ENCODE measurements at regions not wholly inside any gene's neighbourhood (a gene's known extent, or its start where the extent isn't known, plus 50 kb on each side); places are given as distances from the start of the nearest gene placed in this dataset.

DNA sequence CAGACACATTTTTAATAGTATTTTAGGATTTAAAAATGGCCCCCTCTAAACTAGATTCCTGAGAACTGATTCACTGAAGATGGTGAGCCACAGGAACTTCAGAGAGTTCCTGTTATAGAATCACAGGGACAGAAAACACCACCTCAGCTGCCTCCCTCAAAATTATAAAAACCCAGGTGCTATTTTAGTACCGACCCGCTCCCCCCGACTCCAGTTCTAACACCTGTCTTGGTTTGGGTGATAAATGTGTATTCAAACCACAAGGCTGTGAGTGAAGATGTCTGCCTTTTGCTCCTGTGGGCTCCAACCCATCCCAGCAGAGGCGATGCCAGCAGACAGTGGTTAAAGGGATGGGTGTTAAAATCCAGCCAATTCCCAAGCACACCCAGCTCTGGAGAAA is 127.4 kb upstream of the LY86 start:
- H3K9me3 ChIP-seq, result no peaks in the 10 kb centered on the region

GRCh38 chr6:6466967-6467761 is 121.4 kb upstream of the LY86 start:
- Histone ChIP-seq H3K9me3 (no peaks in the 10 kb centered on the region), H3K36me3 (no peaks in the 10 kb centered on the region), H3K4me3 (ENCODE audit: low read depth in 1 of 2, low read length in 1 of 2) (no peak overlapping the region), H3K27me3 (peaks cover 14% of the 10 kb centered on the region), H3K4me1 (ENCODE audit: control insufficient read depth in 1 of 2, insufficient read depth in 1 of 2, low read depth in 1 of 2, low read length in 1 of 2) (peaks cover 6 to 12% of the 10 kb centered on the region in 2 experiments), H3K27ac (no peak overlapping the region)
- no peak for TF ChIP-seq CTCF (IDR thresholded peaks at IDR 0.05)

More for the DNA sequence above, 127.4 kb upstream of the LY86 start:
- H3K4me3 ChIP-seq (ENCODE audit: low read depth in 1 of 2, low read length in 1 of 2), result no peak overlapping the region
- peaks cover 14% of the 10 kb centered on the region for H3K27me3 ChIP-seq
- no peak for TF ChIP-seq CTCF (IDR thresholded peaks at IDR 0.05)
- no peaks in the 10 kb centered on the region for H3K4me1 ChIP-seq (ENCODE audit: control insufficient read depth in 1 of 2, insufficient read depth in 1 of 2, low read depth in 1 of 2, low read length in 1 of 2)
- no peak overlapping the region for H3K27ac ChIP-seq
- no peaks in the 10 kb centered on the region for H3K36me3 ChIP-seq

- Histone ChIP-seq H3K4me1 (ENCODE audit: control insufficient read depth in 1 of 2, insufficient read depth in 1 of 2, low read depth in 1 of 2, low read length in 1 of 2) (peaks cover 6 to 12% of the 10 kb centered on the region in 2 experiments), H3K27ac (peak overlapping the region; percentile 41), H3K27me3 (peaks cover 14% of the 10 kb centered on the region), H3K9me3 (no peaks in the 10 kb centered on the region), H3K36me3 (no peaks in the 10 kb centered on the region), H3K4me3 (ENCODE audit: low read depth in 1 of 2, low read length in 1 of 2) (no peak overlapping the region)
- TF ChIP-seq CTCF (IDR thresholded peaks at IDR 0.05), result no peak
Measured at GRCh38 chr6:6469074-6469473, 119.4 kb upstream of the LY86 start.

DNA sequence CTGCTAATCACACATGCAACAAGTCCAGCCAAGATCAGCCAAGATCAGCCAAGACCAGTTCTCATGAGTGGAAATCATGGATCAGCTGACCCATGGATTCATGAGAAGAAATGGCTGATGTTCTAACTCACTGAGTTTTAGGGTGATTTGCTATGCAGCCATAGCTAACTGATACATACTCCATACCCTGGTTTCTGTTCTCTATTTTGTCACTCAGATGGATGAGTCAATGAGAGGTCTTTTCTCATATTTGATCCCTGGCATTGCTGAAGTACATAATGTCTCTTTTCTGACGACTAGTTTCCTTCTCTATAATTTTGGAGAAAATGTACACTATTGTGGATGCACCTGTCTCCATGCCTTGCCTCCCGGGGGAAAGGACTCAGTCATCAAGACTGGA is 118.4 kb upstream of the LY86 start:
- Histone ChIP-seq H3K4me1 (ENCODE audit: control insufficient read depth in 1 of 2, insufficient read depth in 1 of 2, low read depth in 1 of 2, low read length in 1 of 2) (peaks cover 6 to 12% of the 10 kb centered on the region in 2 experiments), H3K36me3 (no peaks in the 10 kb centered on the region), H3K27me3 (peaks cover 10% of the 10 kb centered on the region), H3K4me3 (ENCODE audit: low read depth in 1 of 2, low read length in 1 of 2) (no peak overlapping the region), H3K27ac (no peak overlapping the region), H3K9me3 (no peaks in the 10 kb centered on the region)
- no peak for TF ChIP-seq CTCF (IDR thresholded peaks at IDR 0.05)

- Histone ChIP-seq H3K36me3 (no peaks in the 10 kb centered on the region), H3K4me3 (ENCODE audit: low read depth in 1 of 2, low read length in 1 of 2) (no peak overlapping the region), H3K4me1 (ENCODE audit: control insufficient read depth in 1 of 2, insufficient read depth in 1 of 2, low read depth in 1 of 2, low read length in 1 of 2) (peaks cover 6 to 12% of the 10 kb centered on the region in 2 experiments), H3K9me3 (no peaks in the 10 kb centered on the region), H3K27ac (no peak overlapping the region), H3K27me3 (no peaks in the 10 kb centered on the region)
- no peak for TF ChIP-seq CTCF (IDR thresholded peaks at IDR 0.05)
Measured at GRCh38 chr6:6471276-6471675, 117.2 kb upstream of the LY86 start.

Measured in neutrophil (primary cell).